HG02981 (cell line): ENCODE measurements at regions not wholly inside any gene's neighbourhood (a gene's known extent, or its start where the extent isn't known, plus 50 kb on each side); places are given as distances from the start of the nearest gene placed in this dataset.

Source experiments
- ATAC-seq: cut with Tn5 transposase; IDR thresholded peaks from one replicate; pipeline ENCODE4 v1.9.1; 2021; ENCODE audit warnings: mild to moderate bottlenecking, moderate library complexity; ENCODE audit not compliant: unreplicated experiment

DNA sequence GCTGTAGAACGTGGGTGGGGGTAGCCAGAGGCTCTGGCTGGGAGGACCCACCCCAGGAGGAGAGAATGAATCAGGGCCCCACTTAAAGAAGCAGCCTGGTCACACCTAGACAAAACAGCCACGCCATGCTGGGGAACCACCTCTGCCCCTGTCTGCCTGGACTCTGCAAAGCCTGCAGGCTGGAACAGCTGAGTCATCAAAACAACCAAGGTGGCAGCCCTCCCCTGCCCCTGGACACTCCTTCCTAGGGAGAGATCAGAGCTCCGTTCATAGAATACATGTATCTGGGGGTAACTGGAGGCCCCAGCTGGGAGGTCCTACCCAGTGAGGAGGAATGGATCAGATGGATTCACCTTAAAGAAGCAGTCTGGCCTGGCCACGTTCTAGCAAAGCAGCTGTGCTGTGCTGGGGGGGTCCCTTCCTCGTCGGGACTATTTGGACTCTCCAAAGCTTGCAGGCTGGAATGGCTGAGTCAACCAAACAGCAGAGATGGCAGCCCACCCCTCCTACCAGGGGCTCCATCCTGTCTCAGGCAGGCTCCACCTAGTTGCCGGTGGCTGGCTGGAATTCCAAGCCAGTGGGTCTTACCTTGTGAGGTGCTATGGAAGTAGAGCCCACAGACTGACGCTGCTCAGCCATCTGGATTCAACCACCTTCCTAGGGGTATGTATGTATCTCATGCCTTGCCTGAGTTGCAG lies 50.5 kb upstream of the NT5C1B start:
- ATAC-seq, result no peak
